ENCODE measurements at regions not wholly inside any gene's neighbourhood (a gene's known extent, or its start where the extent isn't known, plus 50 kb on each side); places are given as distances from the start of the nearest gene placed in this dataset.

GRCh38 chr6:105894556-105894955, 191.6 kb upstream of the PRDM1 start:
- Histone ChIP-seq H3K4me1 (ENCODE audit: control insufficient read depth in 2 of 2, insufficient read depth in 2 of 2, low read length in 2 of 2) (peaks cover 13 to 17% of the 10 kb centered on the region in 2 donors), H3K4me2 (replicated peaks; ENCODE audit: low read depth, low read length, poor library complexity, severe bottlenecking) (no peak overlapping the region), H3K9ac (ENCODE audit: low read length) (no peak overlapping the region), H4K20me1 (ENCODE audit: control insufficient read depth, insufficient read depth, low read length, poor library complexity, severe bottlenecking) (no peaks in the 10 kb centered on the region), H3K4me3 (ENCODE audit: control extremely low read depth in 1 of 5, extremely low read depth in 1 of 5, insufficient read depth in 1 of 5, low read depth in 2 of 5, low read length in 4 of 5) (no peak overlapping the region), H3K27ac (ENCODE audit: low read length in 2 of 2) (no peak overlapping the region), H3K79me2 (ENCODE audit: control insufficient read depth, insufficient read depth, low read length) (no peaks in the 10 kb centered on the region), H2AFZ (ENCODE audit: insufficient read depth, low read depth, low read length, poor library complexity, severe bottlenecking) (no peak overlapping the region), H3K36me3 (replicated peaks in 1 of 2; ENCODE audit: control extremely low read depth in 1 of 2, control insufficient read depth in 1 of 2, extremely low read depth in 1 of 2, insufficient read depth in 2 of 2, low read length in 1 of 2) (no peaks in the 10 kb centered on the region), H3K27me3 (replicated peaks in 1 of 4; ENCODE audit: control extremely low read depth in 1 of 4, control insufficient read depth in 3 of 4, insufficient read depth in 4 of 4, low read length in 3 of 4) (no peaks in the 10 kb centered on the region), H3K9me3 (ENCODE audit: control extremely low read depth in 1 of 3, control insufficient read depth in 2 of 3, insufficient read depth in 1 of 3, low read length in 2 of 3) (no peaks in the 10 kb centered on the region)
- ChIA-PET CTCF (interaction anchor here (0.9 to 1.8 kb wide), 2 partner anchors 11 to 198 kb away, joined by 3 to 5 read pairs; no protein-coding TSS in a partner anchor), POLR2A (no interaction called here)
- DNase-seq (no peak), ATAC-seq (ENCODE audit: low read depth) (no peak)
- Mint-ChIP-seq H3K4me1 (peaks cover 16% of the 10 kb centered on the region), H3K4me3 (no peak overlapping the region), H3K27ac (no peak overlapping the region), H3K27me3 (peaks cover 8% of the 10 kb centered on the region), H3K9me3 (ENCODE audit: insufficient read depth) (no peaks in the 10 kb centered on the region)
- no peak for TF ChIP-seq EZH2 (IDR thresholded peaks at IDR 0.05; ENCODE audit: borderline replicate concordance, insufficient read depth, low read depth, low read length, poor library complexity, severe bottlenecking)
- TF ChIP-seq, protein P1, sequence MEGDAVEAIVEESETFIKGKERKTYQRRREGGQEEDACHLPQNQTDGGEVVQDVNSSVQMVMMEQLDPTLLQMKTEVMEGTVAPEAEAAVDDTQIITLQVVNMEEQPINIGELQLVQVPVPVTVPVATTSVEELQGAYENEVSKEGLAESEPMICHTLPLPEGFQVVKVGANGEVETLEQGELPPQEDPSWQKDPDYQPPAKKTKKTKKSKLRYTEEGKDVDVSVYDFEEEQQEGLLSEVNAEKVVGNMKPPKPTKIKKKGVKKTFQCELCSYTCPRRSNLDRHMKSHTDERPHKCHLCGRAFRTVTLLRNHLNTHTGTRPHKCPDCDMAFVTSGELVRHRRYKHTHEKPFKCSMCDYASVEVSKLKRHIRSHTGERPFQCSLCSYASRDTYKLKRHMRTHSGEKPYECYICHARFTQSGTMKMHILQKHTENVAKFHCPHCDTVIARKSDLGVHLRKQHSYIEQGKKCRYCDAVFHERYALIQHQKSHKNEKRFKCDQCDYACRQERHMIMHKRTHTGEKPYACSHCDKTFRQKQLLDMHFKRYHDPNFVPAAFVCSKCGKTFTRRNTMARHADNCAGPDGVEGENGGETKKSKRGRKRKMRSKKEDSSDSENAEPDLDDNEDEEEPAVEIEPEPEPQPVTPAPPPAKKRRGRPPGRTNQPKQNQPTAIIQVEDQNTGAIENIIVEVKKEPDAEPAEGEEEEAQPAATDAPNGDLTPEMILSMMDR (IDR thresholded peaks at IDR 0.05) = no peak
- no CpG with 5 or more reads among the region's 1 CpG for WGBS (ENCODE audit: insufficient coverage)
- intact Hi-C loops (cut with micrococcal nuclease) = no loop called here

- no peaks in the 10 kb centered on the region for H3K9me3 ChIP-seq (ENCODE audit: control extremely low read depth in 1 of 3, control insufficient read depth in 2 of 3, insufficient read depth in 1 of 3, low read length in 2 of 3)
- CTCF ChIA-PET = interaction anchor here (1.2 to 1.3 kb wide), 2 partner anchors 16 to 330 kb away, joined by 3 to 5 read pairs; no protein-coding TSS in a partner anchor
- WGBS (ENCODE audit: insufficient coverage) = 39% methylated on average over 4 of the region's 7 CpGs
- TF ChIP-seq, protein P1 (IDR thresholded peaks at IDR 0.05) = no peak
- TF ChIP-seq EZH2 (IDR thresholded peaks at IDR 0.05; ENCODE audit: borderline replicate concordance, insufficient read depth, low read depth, low read length, poor library complexity, severe bottlenecking) = no peak
- Mint-ChIP-seq H3K9me3 (ENCODE audit: insufficient read depth) (no peaks in the 10 kb centered on the region), H3K4me1 (peaks cover 14% of the 10 kb centered on the region), H3K27ac (no peak overlapping the region), H3K27me3 (peaks cover 4% of the 10 kb centered on the region), H3K4me3 (no peak overlapping the region)
- no peak overlapping the region for H2AFZ ChIP-seq (ENCODE audit: insufficient read depth, low read depth, low read length, poor library complexity, severe bottlenecking)
- POLR2A ChIA-PET = no interaction called here
- H3K79me2 ChIP-seq (ENCODE audit: control insufficient read depth, insufficient read depth, low read length) = no peaks in the 10 kb centered on the region
- DNase-seq (no peak), ATAC-seq (ENCODE audit: low read depth) (no peak)
- H3K4me3 ChIP-seq (ENCODE audit: control extremely low read depth in 1 of 5, extremely low read depth in 1 of 5, insufficient read depth in 1 of 5, low read depth in 2 of 5, low read length in 4 of 5) = no peak overlapping the region
- no peak overlapping the region for H3K27ac ChIP-seq (ENCODE audit: low read length in 2 of 2)
- intact Hi-C loops (cut with micrococcal nuclease) = no loop called here
- no peaks in the 10 kb centered on the region for H4K20me1 ChIP-seq (ENCODE audit: control insufficient read depth, insufficient read depth, low read length, poor library complexity, severe bottlenecking)
- H3K36me3 ChIP-seq (replicated peaks in 1 of 2; ENCODE audit: control extremely low read depth in 1 of 2, control insufficient read depth in 1 of 2, extremely low read depth in 1 of 2, insufficient read depth in 2 of 2, low read length in 1 of 2) = no peaks in the 10 kb centered on the region
- H3K4me2 ChIP-seq (replicated peaks; ENCODE audit: low read depth, low read length, poor library complexity, severe bottlenecking) = no peak overlapping the region
- H3K9ac ChIP-seq (ENCODE audit: low read length) = no peak overlapping the region
- peaks cover 13 to 17% of the 10 kb centered on the region in 2 donors for H3K4me1 ChIP-seq (ENCODE audit: control insufficient read depth in 2 of 2, insufficient read depth in 2 of 2, low read length in 2 of 2)
- no peaks in the 10 kb centered on the region for H3K27me3 ChIP-seq (replicated peaks in 1 of 4; ENCODE audit: control extremely low read depth in 1 of 4, control insufficient read depth in 3 of 4, insufficient read depth in 4 of 4, low read length in 3 of 4)
Observed at GRCh38 chr6:105893741-105894140, 192.4 kb upstream of the PRDM1 start.
